Endothelial cell of umbilical vein (primary cell): ENCODE measurements at regions not wholly inside any gene's neighbourhood (a gene's known extent, or its start where the extent isn't known, plus 50 kb on each side); places are given as distances from the start of the nearest gene placed in this dataset.

Experiments used
- BruUV-seq: library from RNA; stranded (reverse); fragments of 400-500 nt; replicated peaks from 2 replicates; lab custom pipeline; 2021; lab: Mats Ljungman, UMichigan
- CTCF ChIA-PET: fragments of 300-600, 350-600 bp; sonication (Branson Sonifier 250); formaldehyde crosslinking; loops from one replicate; lab custom pipeline; 2021; ENCODE audit warnings: antibody characterized with exemption, inconsistent platforms; lab: Charles Lee
- POLR2A ChIA-PET: fragments of 300-600, 350-600 bp; sonication (Branson Sonifier 250); formaldehyde crosslinking; loops from one replicate; lab custom pipeline; 2021; ENCODE audit warnings: antibody characterized with exemption, inconsistent platforms; lab: Charles Lee
- DNase-seq: peaks from one replicate; pipeline ENCODE4 v3.0.0-alpha.2; 2011; ENCODE audit warnings: low read depth, low spot score
- FAIRE-seq: peaks from 2 replicates; lab custom pipeline; 2011; peaks lifted over from hg19 to GRCh38; lab: Jason Lieb, UNC
- H2AFZ ChIP-seq: 2 replicates; pipeline ENCODE4 v1.6.0; 2012; ENCODE audit warnings: low read depth, low read length, control low read depth, inconsistent platforms
- H3K27ac ChIP-seq: 2 replicates; pipeline ENCODE4 v1.5.1; 2011; ENCODE audit warnings: low read depth, mild to moderate bottlenecking, control low read depth, low read length, moderate library complexity; ENCODE audit not compliant: insufficient read depth
- H3K27me3 ChIP-seq, 2 experiments: 2 replicates each; pipeline versions ENCODE4 v1.6.0 to v1.6.1; 2011; ENCODE audit warnings: low read length in 2 of 2, mixed read lengths in 1 of 2; ENCODE audit not compliant: control insufficient read depth in 2 of 2, insufficient read depth in 2 of 2
- H3K36me3 ChIP-seq, 2 experiments: 2 replicates in 1 of 2; 3 replicates in 1 of 2; pipeline ENCODE4 v1.5.1; 2011; ENCODE audit warnings: low read length in 2 of 2, mild to moderate bottlenecking in 1 of 2, moderate library complexity in 1 of 2; ENCODE audit not compliant: control insufficient read depth in 2 of 2, insufficient read depth in 2 of 2; ENCODE audit errors: extremely low read depth in 1 of 2
- H3K4me1 ChIP-seq: 3 replicates; pipeline ENCODE4 v1.5.1; 2011; ENCODE audit warnings: mild to moderate bottlenecking, low read length; ENCODE audit not compliant: control insufficient read depth, insufficient read depth; ENCODE audit errors: extremely low read depth
- H3K4me2 ChIP-seq: 2 replicates; pipeline ENCODE4 v1.6.1; 2011; ENCODE audit warnings: low read length, control low read depth, mixed read lengths; ENCODE audit not compliant: insufficient read depth
- H3K4me3 ChIP-seq, 3 experiments: fragments of 200-600 bp in 1 of 3; sonication (generic), shearing (Covaris generic) in 1 of 3; replicated peaks in 1 of 3; 2 replicates each; pipeline ENCODE4 v1.5.1; 2011 to 2016; ENCODE audit warnings: control low read depth in 3 of 3, low read length in 3 of 3, mild to moderate bottlenecking in 2 of 3, inconsistent platforms in 1 of 3, low read depth in 1 of 3, moderate library complexity in 1 of 3; ENCODE audit not compliant: insufficient read depth in 1 of 3
- H3K79me2 ChIP-seq: 2 replicates; pipeline ENCODE4 v1.6.0; 2012; ENCODE audit warnings: low read length, inconsistent platforms; ENCODE audit not compliant: control insufficient read depth, insufficient read depth
- H3K9ac ChIP-seq: replicated peaks from 2 replicates; pipeline ENCODE3; 2011; ENCODE audit warnings: low read length, control low read depth; ENCODE audit not compliant: insufficient read depth; ENCODE audit errors: extremely low read depth
- H3K9me1 ChIP-seq: replicated peaks from 3 replicates; pipeline ENCODE4 v1.6.0; 2011; ENCODE audit warnings: mild to moderate bottlenecking, low read length; ENCODE audit not compliant: control insufficient read depth, insufficient read depth; ENCODE audit errors: extremely low read depth
- H3K9me3 ChIP-seq: replicated peaks from 2 replicates; pipeline ENCODE4 v1.5.1; 2012; ENCODE audit warnings: low read length, inconsistent platforms; ENCODE audit not compliant: control insufficient read depth, insufficient read depth
- H4K20me1 ChIP-seq: replicated peaks from 2 replicates; pipeline ENCODE3; 2011; ENCODE audit warnings: mild to moderate bottlenecking, low read length; ENCODE audit not compliant: control insufficient read depth, insufficient read depth; ENCODE audit errors: extremely low read depth
- CTCF ChIP-seq, 2 donors: IDR thresholded peaks; 1 replicate in 1 of 2; 2 replicates in 1 of 2; pipeline ENCODE4 v1.5.1; 2011; ENCODE audit warnings: low read length in 2 of 2, mild to moderate bottlenecking in 2 of 2, moderate library complexity in 2 of 2, control low read depth in 1 of 2, inconsistent platforms in 1 of 2, low read depth in 1 of 2; ENCODE audit not compliant: insufficient read depth in 1 of 2; ENCODE audit errors: extremely low read depth in 1 of 2
- EZH2 ChIP-seq: IDR thresholded peaks from 2 replicates; pipeline ENCODE4 v1.6.1; 2012; ENCODE audit warnings: borderline replicate concordance, low read depth, mild to moderate bottlenecking, moderate library complexity, low read length, inconsistent platforms; ENCODE audit not compliant: severe bottlenecking
- FOS ChIP-seq: IDR thresholded peaks from 2 replicates; pipeline ENCODE4 v1.6.1; 2011; ENCODE audit warnings: mild to moderate bottlenecking, low read length, moderate library complexity, borderline replicate concordance; ENCODE audit not compliant: insufficient read depth
- GATA2 ChIP-seq: IDR thresholded peaks from 2 replicates; pipeline ENCODE4 v1.7.0; 2011; ENCODE audit warnings: low read depth, mild to moderate bottlenecking, moderate library complexity, mixed read lengths, low read length; ENCODE audit not compliant: insufficient read length, insufficient read depth
- JUN ChIP-seq: IDR thresholded peaks from 2 replicates; pipeline ENCODE4 v1.6.1; 2011; ENCODE audit warnings: borderline replicate concordance, low read depth; ENCODE audit not compliant: insufficient read length, insufficient read depth
- MYC ChIP-seq: IDR thresholded peaks from one replicate; pipeline ENCODE4 v1.6.1; 2011; ENCODE audit warnings: mild to moderate bottlenecking, low read depth, low read length
- POLR2A ChIP-seq: IDR thresholded peaks from 2 replicates; pipeline ENCODE4 v1.6.1; 2012; ENCODE audit warnings: low read depth, mild to moderate bottlenecking, control low read depth, low read length
- POLR2AphosphoS5 ChIP-seq: IDR thresholded peaks from 2 replicates; pipeline ENCODE4 v1.6.1; 2012; ENCODE audit warnings: low read depth, mild to moderate bottlenecking, control low read depth, low read length, moderate library complexity; ENCODE audit not compliant: insufficient read depth
- dilution Hi-C: fragments of 300-500 bp; cut with MboI; formaldehyde crosslinking; loops from one replicate; pipeline ENCODE4 v1.15.0; 2019; ENCODE audit warnings: low sequenced_read_pairs; ENCODE audit not compliant: extremely low pct_ligation_motif_present
- intact Hi-C: fragments of 100-400 bp; cut with micrococcal nuclease; formaldehyde crosslinking; loops from one replicate; pipeline ENCODE4 v1.10.0; 2022

GRCh38 chr9:89757776-89758528 lies 153.1 kb downstream of the GADD45G start:
- Histone ChIP-seq H3K4me1 (no peaks in the 10 kb centered on the region), H3K9me3 (no peaks in the 10 kb centered on the region), H4K20me1 (no peaks in the 10 kb centered on the region), H2AFZ (no peak overlapping the region), H3K9me1 (no peaks in the 10 kb centered on the region), H3K9ac (no peak overlapping the region), H3K36me3 (no peaks in the 10 kb centered on the region), H3K27ac (no peak overlapping the region), H3K27me3 (no peaks in the 10 kb centered on the region), H3K79me2 (no peaks in the 10 kb centered on the region), H3K4me3 (no peak overlapping the region), H3K4me2 (no peak overlapping the region)
- dilution Hi-C loops: no loop called here
- CTCF ChIA-PET: no interaction called here
- intact Hi-C loops: no loop called here
- TF ChIP-seq POLR2A (no peak), EZH2 (no peak), GATA2 (no peak), MYC (no peak)
- no TSS peak for BruUV-seq
- DNase-seq (no peak), FAIRE-seq (no peak)
- POLR2A ChIA-PET: no interaction called here

- no peak for FAIRE-seq
- Histone ChIP-seq H3K9me1 (no peaks in the 10 kb centered on the region), H3K27me3 (no peaks in the 10 kb centered on the region), H2AFZ (no peak overlapping the region), H4K20me1 (no peaks in the 10 kb centered on the region), H3K9me3 (no peaks in the 10 kb centered on the region), H3K27ac (no peak overlapping the region), H3K4me3 (no peak overlapping the region), H3K4me1 (no peaks in the 10 kb centered on the region), H3K79me2 (no peaks in the 10 kb centered on the region), H3K36me3 (no peaks in the 10 kb centered on the region), H3K9ac (no peak overlapping the region), H3K4me2 (no peak overlapping the region)
- no TSS peak for BruUV-seq
- POLR2A ChIA-PET: no interaction called here
- CTCF ChIA-PET: no interaction called here
- dilution Hi-C loops (no loop called here), intact Hi-C loops (no loop called here)
- TF ChIP-seq POLR2A: no peak
- TF ChIP-seq POLR2AphosphoS5: no peak
- TF ChIP-seq FOS: no peak
- TF ChIP-seq JUN: no peak
- TF ChIP-seq CTCF (IDR thresholded peaks at IDR 0.05; ENCODE audit: extremely low read depth in 1 of 2, insufficient read depth in 1 of 2, low read depth in 1 of 2, low read length in 2 of 2): no peak
- no peak for DNase-seq
These were observed 154.8 kb downstream of the GADD45G start for GRCh38 chr9:89759572-89759971.
